Activated T-cell treated with anti-CD3 and anti-CD28 coated beads, Interleukin-2, amount 50 U/mL, for 4 hours (primary cell): ENCODE measurements at regions not wholly inside any gene's neighbourhood (a gene's known extent, or its start where the extent isn't known, plus 50 kb on each side); places are given as distances from the start of the nearest gene placed in this dataset.
A peak's percentile ranks its signal among the peaks of the same experiment; 100 is the strongest.
"Not testable (repeated sequence)": the region's sequence is repeated elsewhere in the genome, so short reads cannot be mapped to it uniquely, and the experiment has no call there.

Experiments
- ATAC-seq, 2 donors: fragments of 200-7000 bp; cut with Tn5 transposase; one replicate each; pipeline ENCODE4 v1.10.0; 2021
- DNase-seq: peaks from one replicate; pipeline ENCODE4 v3.0.0-alpha.2; 2020
- H3K27me3 Mint-ChIP-seq: one replicate; pipeline ENCODE4 v1.8.0; 2021; ENCODE audit warnings: low read depth, mixed read lengths
- H3K36me3 Mint-ChIP-seq: one replicate; pipeline ENCODE4 v1.8.0; 2022; ENCODE audit warnings: mixed read lengths; ENCODE audit not compliant: insufficient read depth
- H3K4me1 Mint-ChIP-seq: one replicate; pipeline ENCODE4 v1.8.0; 2021; ENCODE audit warnings: low read depth, mixed read lengths
- H3K4me3 Mint-ChIP-seq: one replicate; pipeline ENCODE4 v1.8.0; 2021; ENCODE audit warnings: mild to moderate bottlenecking, moderate library complexity, mixed read lengths
- H3K9me3 Mint-ChIP-seq: one replicate; pipeline ENCODE4 v1.8.0; 2021; ENCODE audit warnings: mixed read lengths

- H3K4me1 Mint-ChIP-seq = no peaks in the 10 kb centered on the region
- no peaks in the 10 kb centered on the region for H3K27me3 Mint-ChIP-seq
- no peaks in the 10 kb centered on the region for H3K36me3 Mint-ChIP-seq
- ATAC-seq = peak in 1 of 2 donors; percentile 23
- H3K4me3 Mint-ChIP-seq = no peak overlapping the region
- DNase-seq = no peak
- H3K9me3 Mint-ChIP-seq = no peaks in the 10 kb centered on the region
Observed at GRCh38 chr6:168866534-168866933, 387.1 kb downstream of the THBS2 start.

GRCh38 chr6:168865522-168865921 is 388.1 kb downstream of the THBS2 start:
- DNase-seq (no peak), ATAC-seq (no peak)
- H3K9me3 Mint-ChIP-seq = no peaks in the 10 kb centered on the region
- H3K36me3 Mint-ChIP-seq = no peaks in the 10 kb centered on the region
- peaks cover 4% of the 10 kb centered on the region for H3K27me3 Mint-ChIP-seq
- no peaks in the 10 kb centered on the region for H3K4me1 Mint-ChIP-seq
- no peak overlapping the region for H3K4me3 Mint-ChIP-seq

- DNase-seq (no peak), ATAC-seq (no peak)
- no peaks in the 10 kb centered on the region for H3K4me1 Mint-ChIP-seq
- H3K4me3 Mint-ChIP-seq = no peak overlapping the region
- H3K27me3 Mint-ChIP-seq = peaks cover 5% of the 10 kb centered on the region
- H3K9me3 Mint-ChIP-seq = no peaks in the 10 kb centered on the region
- no peaks in the 10 kb centered on the region for H3K36me3 Mint-ChIP-seq
Observed at GRCh38 chr6:168864541-168865460, 388.8 kb downstream of the THBS2 start.

- Mint-ChIP-seq H3K36me3 (no peaks in the 10 kb centered on the region), H3K27me3 (peaks cover 5% of the 10 kb centered on the region), H3K4me3 (no peak overlapping the region), H3K9me3 (no peaks in the 10 kb centered on the region), H3K4me1 (no peaks in the 10 kb centered on the region)
- ATAC-seq (no peak), DNase-seq (no peak)
Observed at GRCh38 chr6:168863467-168863866, 390.2 kb downstream of the THBS2 start.

GRCh38 chr6:168862346-168862980 is 391.2 kb downstream of the THBS2 start:
- no peaks in the 10 kb centered on the region for H3K9me3 Mint-ChIP-seq
- H3K27me3 Mint-ChIP-seq = peaks cover 5% of the 10 kb centered on the region
- ATAC-seq (no peak), DNase-seq (no peak)
- no peaks in the 10 kb centered on the region for H3K36me3 Mint-ChIP-seq
- H3K4me3 Mint-ChIP-seq = no peak overlapping the region
- no peaks in the 10 kb centered on the region for H3K4me1 Mint-ChIP-seq

- DNase-seq (no peak), ATAC-seq (no peak)
- no peaks in the 10 kb centered on the region for H3K4me1 Mint-ChIP-seq
- H3K4me3 Mint-ChIP-seq = no peak overlapping the region
- H3K36me3 Mint-ChIP-seq = no peaks in the 10 kb centered on the region
- H3K9me3 Mint-ChIP-seq = no peaks in the 10 kb centered on the region
- H3K27me3 Mint-ChIP-seq = peaks cover 5% of the 10 kb centered on the region
Observed at GRCh38 chr6:168860987-168861386, 392.7 kb downstream of the THBS2 start.

- no peak overlapping the region for H3K4me3 Mint-ChIP-seq
- H3K4me1 Mint-ChIP-seq = no peaks in the 10 kb centered on the region
- no peaks in the 10 kb centered on the region for H3K9me3 Mint-ChIP-seq
- no peak for DNase-seq
- H3K36me3 Mint-ChIP-seq = no peaks in the 10 kb centered on the region
- H3K27me3 Mint-ChIP-seq = peaks cover 5% of the 10 kb centered on the region
- no peak for ATAC-seq
Observed at GRCh38 chr6:168860341-168860740, 393.3 kb downstream of the THBS2 start.

- peaks cover 5% of the 10 kb centered on the region for H3K27me3 Mint-ChIP-seq
- H3K9me3 Mint-ChIP-seq = no peaks in the 10 kb centered on the region
- no peaks in the 10 kb centered on the region for H3K36me3 Mint-ChIP-seq
- ATAC-seq = no peak
- no peak overlapping the region for H3K4me3 Mint-ChIP-seq
- H3K4me1 Mint-ChIP-seq = no peaks in the 10 kb centered on the region
- no peak for DNase-seq
Observed at GRCh38 chr6:168858926-168859325, 394.7 kb downstream of the THBS2 start.

GRCh38 chr6:168856914-168857313 is 396.7 kb downstream of the THBS2 start:
- Mint-ChIP-seq H3K36me3 (no peaks in the 10 kb centered on the region), H3K27me3 (peaks cover 5% of the 10 kb centered on the region), H3K9me3 (no peaks in the 10 kb centered on the region), H3K4me3 (no peak overlapping the region), H3K4me1 (no peaks in the 10 kb centered on the region)
- DNase-seq (no peak), ATAC-seq (no peak)

GRCh38 chr6:168852376-168852884 is 401.2 kb downstream of the THBS2 start:
- Mint-ChIP-seq H3K27me3 (no peaks in the 10 kb centered on the region), H3K36me3 (no peaks in the 10 kb centered on the region), H3K4me1 (peaks cover 7% of the 10 kb centered on the region), H3K9me3 (no peaks in the 10 kb centered on the region), H3K4me3 (no peak overlapping the region)
- ATAC-seq (no peak), DNase-seq (no peak)

GRCh38 chr6:168851460-168852375 is 401.9 kb downstream of the THBS2 start:
- no peak for ATAC-seq
- DNase-seq = no peak
- peak overlapping the region; percentile 16 for H3K4me3 Mint-ChIP-seq
- H3K36me3 Mint-ChIP-seq = no peaks in the 10 kb centered on the region
- no peaks in the 10 kb centered on the region for H3K27me3 Mint-ChIP-seq
- no peaks in the 10 kb centered on the region for H3K9me3 Mint-ChIP-seq
- H3K4me1 Mint-ChIP-seq = peaks cover 7% of the 10 kb centered on the region

- DNase-seq, H3K4me3 Mint-ChIP-seq, ATAC-seq, H3K4me1 Mint-ChIP-seq, H3K9me3 Mint-ChIP-seq, H3K27me3 Mint-ChIP-seq, H3K36me3 Mint-ChIP-seq: not testable (repeated sequence)
Observed at GRCh38 chr6:168850027-168850736, 403.5 kb downstream of the THBS2 start.

- no peaks in the 10 kb centered on the region for H3K27me3 Mint-ChIP-seq
- ATAC-seq (no peak), DNase-seq (no peak)
- no peak overlapping the region for H3K4me3 Mint-ChIP-seq
- H3K4me1 Mint-ChIP-seq = peaks cover 7% of the 10 kb centered on the region
- no peaks in the 10 kb centered on the region for H3K36me3 Mint-ChIP-seq
- H3K9me3 Mint-ChIP-seq = no peaks in the 10 kb centered on the region
Observed at GRCh38 chr6:168849459-168849858, 404.2 kb downstream of the THBS2 start.

- no peak for DNase-seq
- no peak for ATAC-seq
- H3K27me3 Mint-ChIP-seq = no peaks in the 10 kb centered on the region
- H3K4me1 Mint-ChIP-seq = peaks cover 7% of the 10 kb centered on the region
- H3K9me3 Mint-ChIP-seq = no peaks in the 10 kb centered on the region
- no peaks in the 10 kb centered on the region for H3K36me3 Mint-ChIP-seq
- H3K4me3 Mint-ChIP-seq = no peak overlapping the region
Observed at GRCh38 chr6:168848797-168849196, 404.8 kb downstream of the THBS2 start.
